ENCODE measurements at regions not wholly inside any gene's neighbourhood (a gene's known extent, or its start where the extent isn't known, plus 50 kb on each side); places are given as distances from the start of the nearest gene placed in this dataset.

GRCh38 chr4:116585246-116585645 is 500.1 kb downstream of the TRAM1L1 start:
- TF ChIP-seq CTCF (IDR thresholded peaks at IDR 0.05; ENCODE audit: insufficient read depth, low read length): no peak
- no peak for TF ChIP-seq REST (IDR thresholded peaks at IDR 0.05; ENCODE audit: insufficient replicate concordance, low read depth)
- no peak for TF ChIP-seq SPI1 (IDR thresholded peaks at IDR 0.05; ENCODE audit: borderline replicate concordance, low read depth)
- no peak for TF ChIP-seq POLR2AphosphoS5 (IDR thresholded peaks at IDR 0.05; ENCODE audit: low read depth)
- no peak for TF ChIP-seq GABPA (IDR thresholded peaks at IDR 0.05; ENCODE audit: low read depth)

Measured in HL-60 (cell line).